GM19025 (cell line): ENCODE measurements at regions not wholly inside any gene's neighbourhood (a gene's known extent, or its start where the extent isn't known, plus 50 kb on each side); places are given as distances from the start of the nearest gene placed in this dataset.
"Not testable (repeated sequence)": the region's sequence is repeated elsewhere in the genome, so short reads cannot be mapped to it uniquely, and the experiment has no call there.

Source experiments
- ATAC-seq: cut with Tn5 transposase; IDR thresholded peaks from one replicate; pipeline ENCODE4 v1.9.1; 2021; ENCODE audit warnings: mild to moderate bottlenecking, low read depth, moderate library complexity; ENCODE audit not compliant: unreplicated experiment

GRCh38 chr17:70892527-70892926 is 723.2 kb downstream of the KCNJ2 start:
- ATAC-seq = no peak

- no peak for ATAC-seq
Measured at GRCh38 chr17:70896843-70897242, 727.5 kb downstream of the KCNJ2 start.

GRCh38 chr17:70897446-70897845 is 728.1 kb downstream of the KCNJ2 start:
- ATAC-seq = no peak

DNA sequence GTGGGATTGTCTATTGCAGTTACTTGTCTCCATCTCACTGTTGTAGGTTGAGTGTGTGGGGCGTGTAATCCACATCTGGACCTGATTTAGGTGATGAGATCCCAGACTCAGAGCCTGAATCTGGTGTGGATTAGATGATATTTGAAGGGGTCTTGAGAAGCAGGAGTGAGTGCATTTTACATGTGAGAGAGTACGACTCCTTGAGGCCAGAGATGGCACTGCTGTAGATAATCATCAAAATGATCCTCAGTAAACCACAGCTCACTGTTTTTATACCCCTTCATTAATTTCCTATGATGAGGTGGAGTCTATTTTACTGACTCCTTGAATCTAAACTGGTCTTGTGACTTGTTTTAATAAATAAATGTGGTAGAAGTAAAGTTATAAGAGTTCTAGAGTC is 732.5 kb downstream of the KCNJ2 start:
- no peak for ATAC-seq

- ATAC-seq = no peak
Measured at GRCh38 chr17:70905796-70906195, 736.5 kb downstream of the KCNJ2 start.

DNA sequence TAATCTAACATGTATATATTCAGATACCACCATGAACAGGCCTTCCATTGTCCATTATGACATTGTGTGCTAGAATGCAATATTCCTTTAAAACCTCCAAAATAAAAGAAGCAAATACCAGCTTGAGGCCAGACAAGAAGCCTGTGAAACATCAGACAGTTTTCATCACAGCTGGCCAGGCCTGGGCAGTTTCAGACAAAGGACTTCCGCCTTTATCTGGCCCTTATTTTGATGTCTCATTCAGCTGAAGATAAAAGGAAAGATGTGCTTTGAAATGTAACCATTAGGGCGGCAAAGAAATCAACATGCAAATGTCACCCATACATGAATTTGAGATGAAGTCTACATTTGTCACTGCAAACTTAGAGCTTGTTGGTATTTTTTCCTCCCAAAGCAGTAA is 737.5 kb downstream of the KCNJ2 start:
- no peak for ATAC-seq

- ATAC-seq = no peak
Measured at GRCh38 chr17:70912716-70913485, 743.6 kb downstream of the KCNJ2 start.

DNA sequence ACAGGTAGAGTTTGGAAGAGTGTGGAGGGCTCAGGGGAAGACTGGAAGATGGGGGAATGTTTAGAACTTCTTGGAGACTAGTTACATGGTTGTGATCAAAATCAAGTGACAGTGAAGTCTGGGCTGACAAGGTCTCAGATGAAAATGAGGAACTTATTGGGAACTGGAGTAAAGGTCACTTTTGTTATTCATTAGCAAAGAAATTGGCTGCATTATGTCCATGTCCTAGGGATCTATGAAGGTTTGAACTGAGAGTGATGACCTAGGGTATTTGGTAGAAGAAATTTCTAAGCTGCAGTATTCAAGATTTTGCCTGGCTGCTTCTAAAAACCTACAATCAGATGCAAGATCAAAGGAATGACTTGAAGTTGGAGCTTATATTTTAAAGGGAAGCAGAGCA is 747.1 kb downstream of the KCNJ2 start:
- ATAC-seq = no peak

DNA sequence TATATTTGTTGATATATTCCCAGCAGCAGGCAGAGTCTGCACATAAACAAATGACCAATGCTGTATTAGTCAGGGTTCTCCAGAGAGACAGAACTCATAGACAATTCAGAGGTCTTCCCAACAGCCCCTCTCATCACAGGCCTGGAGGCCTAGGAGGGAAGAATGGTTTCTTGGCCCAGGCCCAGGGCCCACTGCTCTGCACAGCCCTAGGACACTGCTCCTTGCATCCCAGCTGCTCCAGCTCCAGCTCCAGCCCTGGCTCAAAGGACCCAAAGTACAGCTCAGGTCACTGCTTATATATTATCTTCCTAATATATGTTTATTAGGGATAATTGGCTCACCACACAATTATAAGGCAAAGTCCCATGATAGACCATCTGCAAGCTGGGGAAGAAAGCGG is 749.9 kb downstream of the KCNJ2 start:
- ATAC-seq = no peak

GRCh38 chr17:70920416-70920815 is 751.1 kb downstream of the KCNJ2 start:
- no peak for ATAC-seq

DNA sequence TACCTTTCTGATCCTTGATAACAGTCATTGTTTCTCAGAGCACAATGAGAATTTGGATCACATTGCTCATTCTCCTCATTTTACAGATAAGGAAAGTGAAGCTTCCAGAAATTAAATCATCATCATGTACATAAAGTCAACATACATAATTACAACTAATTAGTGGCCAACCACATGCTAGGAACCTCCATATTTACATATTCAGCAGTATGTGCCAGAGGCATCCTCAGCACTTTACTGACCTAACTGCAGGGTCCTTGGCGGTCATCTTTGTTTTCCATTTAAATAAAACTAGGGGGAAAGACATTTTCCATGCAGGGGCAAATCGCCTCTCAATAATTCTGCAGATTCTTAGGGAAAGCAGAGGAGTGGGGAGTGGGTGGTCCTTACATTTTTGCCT is 752.9 kb downstream of the KCNJ2 start:
- no peak for ATAC-seq

DNA sequence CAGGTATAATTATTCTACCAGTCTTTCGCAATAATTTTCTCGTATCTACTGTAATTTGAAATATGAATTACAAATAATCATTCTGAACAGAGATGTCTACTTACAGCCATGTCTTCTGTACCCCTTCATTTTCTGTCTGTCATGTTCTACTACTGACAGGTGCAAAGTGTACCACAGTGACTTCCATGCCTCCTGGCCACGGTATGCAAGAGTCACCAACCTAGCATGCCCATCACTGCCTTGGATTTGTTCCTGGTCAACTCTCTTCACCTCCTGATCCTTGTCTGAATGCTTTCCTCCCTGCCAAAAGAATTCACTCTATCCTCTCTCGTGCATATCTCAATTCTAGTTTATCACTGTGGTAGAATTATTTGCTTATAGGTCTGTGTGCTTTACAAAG is 755.4 kb downstream of the KCNJ2 start:
- ATAC-seq = no peak

DNA sequence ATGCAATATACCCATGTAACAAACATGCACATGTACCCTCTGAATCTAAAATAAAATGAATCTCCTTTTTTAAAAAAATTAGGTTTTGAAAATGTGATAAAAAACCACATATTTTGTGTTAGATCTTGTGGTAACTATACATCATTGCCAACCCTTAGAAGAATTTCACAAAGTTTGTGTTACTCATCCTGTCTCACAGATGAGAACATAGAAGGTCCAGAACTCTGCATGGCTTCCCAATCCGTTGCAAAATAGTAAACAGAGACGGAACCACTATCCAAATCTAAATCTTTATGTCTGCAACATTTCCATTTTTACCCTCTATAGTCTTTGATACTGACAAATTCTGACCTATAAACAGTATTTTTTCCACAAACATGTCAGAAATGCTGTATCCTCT is 759.9 kb downstream of the KCNJ2 start:
- ATAC-seq = no peak

- ATAC-seq = no peak
Measured at GRCh38 chr17:70934231-70934630, 764.9 kb downstream of the KCNJ2 start.

DNA sequence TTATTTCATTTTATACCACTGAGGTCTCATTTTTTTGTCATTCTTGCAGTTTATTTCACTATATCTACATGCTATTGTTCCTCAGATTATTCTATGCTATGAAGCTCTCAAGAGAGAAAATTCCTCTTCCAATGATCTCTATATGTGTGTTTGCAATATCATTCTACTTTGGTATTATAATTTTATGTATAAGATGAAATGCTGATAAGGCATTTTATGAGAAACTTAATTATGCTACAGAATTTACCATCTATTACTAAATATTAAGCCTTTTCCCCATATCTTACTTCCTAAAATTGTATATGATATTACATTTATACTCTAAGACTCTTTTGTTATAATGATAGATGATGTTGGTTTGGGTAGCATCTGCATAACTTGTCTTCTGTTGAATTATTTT is 765.5 kb downstream of the KCNJ2 start:
- no peak for ATAC-seq

DNA sequence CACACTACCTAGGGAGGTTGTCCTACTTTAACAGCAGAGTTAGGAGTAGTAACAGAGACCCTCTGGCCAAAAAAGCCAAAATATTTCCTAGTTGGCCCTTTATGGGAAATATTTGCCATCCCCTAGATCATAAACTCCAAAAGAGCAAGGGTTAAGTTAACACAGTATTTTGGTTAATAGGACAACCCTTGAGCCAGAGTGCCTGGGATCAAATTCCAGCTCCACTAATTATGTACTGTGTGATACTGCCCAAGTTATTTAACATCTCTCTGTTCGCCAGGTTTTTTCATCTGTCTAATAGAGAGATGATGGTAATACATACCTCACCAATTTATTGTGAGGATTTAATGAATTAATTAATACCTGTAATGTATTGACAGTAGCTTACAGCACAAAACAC is 767.4 kb downstream of the KCNJ2 start:
- ATAC-seq = no peak

- ATAC-seq = no peak
Measured at GRCh38 chr17:70938336-70938735, 769.0 kb downstream of the KCNJ2 start.

GRCh38 chr17:70945386-70945785 is 776.1 kb downstream of the KCNJ2 start:
- no peak for ATAC-seq

GRCh38 chr17:70947215-70947614 is 777.9 kb downstream of the KCNJ2 start:
- no peak for ATAC-seq

GRCh38 chr17:70947636-70948565 is 778.6 kb downstream of the KCNJ2 start:
- no peak for ATAC-seq

- ATAC-seq = not testable (repeated sequence)
Measured at GRCh38 chr17:70953140-70953539, 783.8 kb downstream of the KCNJ2 start.

DNA sequence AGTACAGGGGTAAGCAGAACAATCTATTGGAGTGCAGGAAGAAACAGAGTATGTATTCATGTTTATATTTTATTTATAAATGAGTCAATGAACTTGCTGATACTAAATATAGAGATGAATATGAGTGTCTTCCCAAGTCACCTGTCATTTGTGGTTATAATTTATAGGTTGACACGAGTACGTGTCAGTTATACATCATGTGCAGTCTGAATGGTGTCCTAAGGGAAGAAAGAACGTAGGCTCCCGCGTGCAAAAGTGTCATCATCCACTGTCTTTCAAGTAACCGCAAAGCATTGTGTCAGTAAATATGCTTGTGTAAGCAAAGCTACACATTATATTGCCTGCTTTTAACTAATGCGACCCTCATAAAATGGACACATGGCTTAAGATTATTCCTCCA is 786.1 kb downstream of the KCNJ2 start:
- ATAC-seq = no peak
